ENCODE measurements at regions not wholly inside any gene's neighbourhood (a gene's known extent, or its start where the extent isn't known, plus 50 kb on each side); places are given as distances from the start of the nearest gene placed in this dataset.

DNA sequence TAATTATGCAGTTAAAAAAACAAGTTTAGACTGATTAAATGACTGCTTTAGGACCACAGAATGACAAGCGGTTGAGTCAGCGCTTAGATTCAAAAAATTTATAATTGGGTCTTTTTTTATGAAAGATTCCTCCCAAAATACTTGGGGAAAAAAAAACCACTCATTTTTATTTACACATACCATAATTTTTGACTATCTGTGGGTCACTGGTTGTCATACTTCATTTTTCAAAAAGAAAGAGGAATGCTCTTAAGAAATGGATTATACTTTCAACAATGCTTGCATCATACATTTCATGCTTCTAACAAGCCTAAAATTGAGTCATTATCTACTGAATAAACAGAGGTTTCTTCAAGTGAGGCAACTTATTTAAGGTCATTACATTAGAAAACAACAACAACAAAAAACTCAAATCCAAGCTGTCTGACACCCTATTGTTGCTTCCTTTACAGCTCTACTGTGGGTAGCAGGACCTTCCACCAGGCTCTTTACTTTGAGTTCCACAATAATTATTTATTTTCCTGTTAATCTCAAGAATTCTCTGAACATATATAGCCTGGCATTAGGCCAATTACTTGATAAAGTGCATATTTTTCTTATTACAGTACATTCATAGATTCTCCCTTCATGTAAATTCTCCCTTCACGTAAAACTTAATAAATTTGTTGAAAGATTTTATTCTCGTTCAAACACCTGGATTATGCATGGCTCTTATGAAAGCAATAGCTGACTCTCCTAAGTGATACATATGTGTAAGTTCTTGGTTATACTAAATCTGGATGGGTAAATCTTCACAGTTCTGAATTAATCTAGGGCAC is 445.5 kb downstream of the PCDH10 start:
- no peak for TF ChIP-seq POLR2A (IDR thresholded peaks at IDR 0.05)
- TF ChIP-seq, protein P1, sequence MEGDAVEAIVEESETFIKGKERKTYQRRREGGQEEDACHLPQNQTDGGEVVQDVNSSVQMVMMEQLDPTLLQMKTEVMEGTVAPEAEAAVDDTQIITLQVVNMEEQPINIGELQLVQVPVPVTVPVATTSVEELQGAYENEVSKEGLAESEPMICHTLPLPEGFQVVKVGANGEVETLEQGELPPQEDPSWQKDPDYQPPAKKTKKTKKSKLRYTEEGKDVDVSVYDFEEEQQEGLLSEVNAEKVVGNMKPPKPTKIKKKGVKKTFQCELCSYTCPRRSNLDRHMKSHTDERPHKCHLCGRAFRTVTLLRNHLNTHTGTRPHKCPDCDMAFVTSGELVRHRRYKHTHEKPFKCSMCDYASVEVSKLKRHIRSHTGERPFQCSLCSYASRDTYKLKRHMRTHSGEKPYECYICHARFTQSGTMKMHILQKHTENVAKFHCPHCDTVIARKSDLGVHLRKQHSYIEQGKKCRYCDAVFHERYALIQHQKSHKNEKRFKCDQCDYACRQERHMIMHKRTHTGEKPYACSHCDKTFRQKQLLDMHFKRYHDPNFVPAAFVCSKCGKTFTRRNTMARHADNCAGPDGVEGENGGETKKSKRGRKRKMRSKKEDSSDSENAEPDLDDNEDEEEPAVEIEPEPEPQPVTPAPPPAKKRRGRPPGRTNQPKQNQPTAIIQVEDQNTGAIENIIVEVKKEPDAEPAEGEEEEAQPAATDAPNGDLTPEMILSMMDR (IDR thresholded peaks at IDR 0.05), result no peak

Data from tibial nerve (tissue), 3 donors.